Esophagus squamous epithelium (tissue), 5 donors: ENCODE measurements at regions not wholly inside any gene's neighbourhood (a gene's known extent, or its start where the extent isn't known, plus 50 kb on each side); places are given as distances from the start of the nearest gene placed in this dataset.
"Not testable (repeated sequence)": the region's sequence is repeated elsewhere in the genome, so short reads cannot be mapped to it uniquely, and the experiment has no call there.

Experiments
- DNase-seq: peaks from one replicate; lab custom pipeline; 2025; lab: John Stamatoyannopoulos, UW
- H3K27ac ChIP-seq, 4 donors: fragments of 200-600 bp; sonication (generic); one replicate each; pipeline ENCODE4 v1.5.1; 2016 to 2019; ENCODE audit warnings: mild to moderate bottlenecking in 1 of 4
- H3K27me3 ChIP-seq, 4 donors: fragments of 200-600 bp; sonication (generic); 1 replicate in 3 of 4; 2 replicates in 1 of 4; pipeline versions ENCODE4 v1.5.1 to v1.6.0; 2017 to 2021; ENCODE audit warnings: antibody characterized with exemption in 1 of 4
- H3K36me3 ChIP-seq, 3 donors: fragments of 200-600 bp; sonication (generic); one replicate each; pipeline ENCODE4 v1.5.1; 2016 to 2019
- H3K4me1 ChIP-seq, 3 donors: fragments of 200-600 bp; sonication (generic); one replicate each; pipeline ENCODE4 v1.5.1; 2017 to 2019
- H3K4me3 ChIP-seq, 4 donors: fragments of 200-600 bp; sonication (generic); 1 replicate in 3 of 4; 2 replicates in 1 of 4; pipeline ENCODE4 v1.5.1; 2016 to 2019; ENCODE audit warnings: mild to moderate bottlenecking in 2 of 4, moderate library complexity in 1 of 4
- H3K9me3 ChIP-seq, 3 donors: fragments of 200-600 bp; sonication (generic); one replicate each; pipeline ENCODE4 v1.5.1; 2016 to 2019
- CTCF ChIP-seq, 6 experiments: fragments of 450-650 bp in 4 of 6; fragments of 200-600 bp in 2 of 6; sonication (generic) in 2 of 6; IDR thresholded peaks; one replicate each; pipeline ENCODE4 v1.5.1; 2016 to 2019; ENCODE audit warnings: antibody characterized with exemption in 6 of 6, mild to moderate bottlenecking in 4 of 6, moderate library complexity in 4 of 6
- POLR2A ChIP-seq, 4 donors: fragments of 450-650 bp; IDR thresholded peaks; one replicate each; pipeline ENCODE4 v1.6.1; 2017; ENCODE audit warnings: antibody characterized with exemption in 4 of 4, mild to moderate bottlenecking in 4 of 4, moderate library complexity in 3 of 4
- WGBS, 2 donors: methylation state at CpG; one replicate each; pipeline ENCODE4 v1.1.5; 2018; 5-methylcytosine and 5-hydroxymethylcytosine counted together
- intact Hi-C: fragments of 100-400 bp; cut with DNase I; formaldehyde crosslinking; loops from one replicate; pipeline ENCODE4 v1.15.0; 2022
- donor health status: DM: yes; HTN: yes; CAD: no.

GRCh38 chr7:34425194-34425593 is 232.8 kb upstream of the NPSR1 start:
- Histone ChIP-seq H3K36me3 (no peaks in the 10 kb centered on the region), H3K4me1 (no peaks in the 10 kb centered on the region), H3K27me3 (no peaks in the 10 kb centered on the region), H3K9me3 (no peaks in the 10 kb centered on the region), H3K4me3 (no peak overlapping the region), H3K27ac (no peak overlapping the region)
- WGBS, 2 donors = 52 to 61% methylated on average over 2 of the region's 2 CpGs
- no peak for TF ChIP-seq CTCF (IDR thresholded peaks at IDR 0.05)
- TF ChIP-seq POLR2A (IDR thresholded peaks at IDR 0.05) = no peak
- DNase-seq = no peak
- intact Hi-C loops = no loop called here

- Histone ChIP-seq H3K4me1 (no peaks in the 10 kb centered on the region), H3K4me3 (no peak overlapping the region), H3K27me3 (no peaks in the 10 kb centered on the region), H3K36me3 (no peaks in the 10 kb centered on the region), H3K27ac (no peak overlapping the region), H3K9me3 (no peaks in the 10 kb centered on the region)
- DNase-seq = no peak
- intact Hi-C loops = no loop called here
- TF ChIP-seq CTCF (IDR thresholded peaks at IDR 0.05) = no peak
- TF ChIP-seq POLR2A (IDR thresholded peaks at IDR 0.05) = no peak
- 42 to 49% methylated on average over 2 of the region's 2 CpGs for WGBS, 2 donors
These were observed 232.2 kb upstream of the NPSR1 start for GRCh38 chr7:34425631-34426384.

GRCh38 chr7:34430456-34430855 is 227.6 kb upstream of the NPSR1 start:
- Histone ChIP-seq H3K9me3 (peaks cover 0 to 5% (median 0%) of the 10 kb centered on the region in 3 donors), H3K4me3 (no peak overlapping the region), H3K27me3 (no peaks in the 10 kb centered on the region), H3K4me1 (no peaks in the 10 kb centered on the region), H3K27ac (no peak overlapping the region), H3K36me3 (no peaks in the 10 kb centered on the region)
- DNase-seq = no peak
- 36 to 49% methylated on average over 4 of the region's 4 CpGs for WGBS, 2 donors
- intact Hi-C loops = no loop called here
- TF ChIP-seq POLR2A (IDR thresholded peaks at IDR 0.05) (no peak), CTCF (IDR thresholded peaks at IDR 0.05) (peak in 3 of 6 experiments; percentile 16 to 56 (median 38))

DNA sequence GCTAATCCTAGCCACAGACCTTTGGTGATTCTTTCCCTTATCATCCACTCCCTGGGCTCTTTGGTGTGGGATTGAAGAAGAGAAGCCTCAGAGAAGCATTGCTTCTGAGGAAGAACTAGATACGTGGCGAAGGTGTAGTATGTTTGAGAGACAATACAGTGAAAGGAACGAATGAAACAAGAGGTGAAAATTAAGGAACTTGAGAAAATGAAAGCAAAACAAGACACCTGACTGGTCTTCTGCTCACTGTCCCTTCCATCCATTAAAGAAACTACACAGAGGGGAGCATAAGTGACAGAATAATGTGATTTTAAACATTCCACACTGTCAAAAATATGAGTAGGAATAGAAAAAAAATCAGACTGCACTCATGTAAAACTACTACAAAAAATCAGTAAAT is 219.6 kb upstream of the NPSR1 start:
- H3K4me1 ChIP-seq = no peaks in the 10 kb centered on the region
- no peaks in the 10 kb centered on the region for H3K9me3 ChIP-seq
- no peaks in the 10 kb centered on the region for H3K27me3 ChIP-seq
- intact Hi-C loops = no loop called here
- no peaks in the 10 kb centered on the region for H3K36me3 ChIP-seq
- DNase-seq = no peak
- WGBS, 2 donors = 42 to 61% methylated on average over 2 to 3 of the region's 3 CpGs
- no peak overlapping the region for H3K4me3 ChIP-seq
- H3K27ac ChIP-seq = no peak overlapping the region
- no peak for TF ChIP-seq CTCF (IDR thresholded peaks at IDR 0.05)

DNA sequence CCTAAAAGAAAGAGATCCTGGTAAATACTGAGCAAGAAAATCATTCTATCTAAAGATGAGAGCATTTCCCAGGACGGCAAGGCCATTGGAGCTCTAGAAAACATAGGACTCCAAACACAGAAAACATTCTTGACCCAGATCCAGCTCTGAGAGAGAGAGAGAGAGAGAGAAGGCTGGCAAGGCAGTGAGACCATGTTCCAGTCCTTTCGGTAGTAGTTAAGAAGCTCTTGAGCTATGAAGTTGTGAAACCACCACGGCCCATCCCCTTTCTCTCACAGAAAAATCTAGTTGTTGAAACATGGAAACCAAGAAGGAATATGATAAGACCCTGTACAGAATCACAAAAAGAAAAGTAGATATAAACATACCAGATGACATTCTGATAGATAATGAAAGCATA is 212.4 kb upstream of the NPSR1 start:
- TF ChIP-seq CTCF (IDR thresholded peaks at IDR 0.05) = no peak
- TF ChIP-seq POLR2A (IDR thresholded peaks at IDR 0.05) = no peak
- WGBS, 2 donors = 66 to 89% methylated on average over 3 of the region's 3 CpGs
- H3K27me3 ChIP-seq = no peaks in the 10 kb centered on the region
- no peak overlapping the region for H3K4me3 ChIP-seq
- no peaks in the 10 kb centered on the region for H3K4me1 ChIP-seq
- H3K27ac ChIP-seq = no peak overlapping the region
- no peaks in the 10 kb centered on the region for H3K9me3 ChIP-seq
- DNase-seq = no peak
- intact Hi-C loops = no loop called here
- H3K36me3 ChIP-seq = no peaks in the 10 kb centered on the region

- H3K4me3 ChIP-seq, DNase-seq, H3K4me1 ChIP-seq, H3K27ac ChIP-seq, H3K9me3 ChIP-seq, H3K27me3 ChIP-seq, H3K36me3 ChIP-seq, intact Hi-C loops: not testable (repeated sequence)
- WGBS, 2 donors = 57 to 71% methylated on average over 2 of the region's 2 CpGs
These were observed 209.5 kb upstream of the NPSR1 start for GRCh38 chr7:34448531-34448930.
